ENCODE measurements at regions not wholly inside any gene's neighbourhood (a gene's known extent, or its start where the extent isn't known, plus 50 kb on each side); places are given as distances from the start of the nearest gene placed in this dataset.
A peak's percentile ranks its signal among the peaks of the same experiment; 100 is the strongest.
"Not testable (repeated sequence)": the region's sequence is repeated elsewhere in the genome, so short reads cannot be mapped to it uniquely, and the experiment has no call there.

- no peaks in the 10 kb centered on the region for H3K36me3 ChIP-seq (ENCODE audit: control insufficient read depth in 3 of 3, insufficient read depth in 2 of 3, low read depth in 1 of 3, low read length in 3 of 3)
- no peak overlapping the region for H3K4me3 ChIP-seq (ENCODE audit: low read depth in 1 of 3, low read length in 3 of 3)
- WGBS, 3 donors = 13 to 55% (median 18%) methylated on average over 2 of the region's 2 CpGs
- no peaks in the 10 kb centered on the region for H3K4me1 ChIP-seq (ENCODE audit: control insufficient read depth in 3 of 3, insufficient read depth in 2 of 3, low read depth in 1 of 3, low read length in 2 of 3)
- DNase-seq (peak in 1 of 2 donors; percentile 6), FAIRE-seq (peak; percentile 26)
- peaks cover 0 to 10% of the 10 kb centered on the region in 2 donors for H3K9me3 ChIP-seq (ENCODE audit: control insufficient read depth in 2 of 2, insufficient read depth in 1 of 2, low read depth in 1 of 2, low read length in 1 of 2)
- H3K27me3 ChIP-seq (ENCODE audit: control insufficient read depth in 3 of 3, insufficient read depth in 3 of 3, low read length in 3 of 3) = no peaks in the 10 kb centered on the region
- H3K27ac ChIP-seq (ENCODE audit: low read depth in 1 of 3, low read length in 2 of 3) = no peak overlapping the region
Measured at GRCh38 chr9:78428640-78429039, 131.7 kb downstream of the PSAT1 start.

GRCh38 chr9:78430387-78430786 is 133.5 kb downstream of the PSAT1 start:
- H3K4me3 ChIP-seq (ENCODE audit: low read depth in 1 of 3, low read length in 3 of 3) = no peak overlapping the region
- H3K9me3 ChIP-seq (ENCODE audit: control insufficient read depth in 2 of 2, insufficient read depth in 1 of 2, low read depth in 1 of 2, low read length in 1 of 2) = peaks cover 0 to 10% of the 10 kb centered on the region in 2 donors
- no peaks in the 10 kb centered on the region for H3K36me3 ChIP-seq (ENCODE audit: control insufficient read depth in 3 of 3, insufficient read depth in 2 of 3, low read depth in 1 of 3, low read length in 3 of 3)
- H3K27ac ChIP-seq (ENCODE audit: low read depth in 1 of 3, low read length in 2 of 3) = no peak overlapping the region
- DNase-seq (no peak), FAIRE-seq (no peak)
- no peaks in the 10 kb centered on the region for H3K4me1 ChIP-seq (ENCODE audit: control insufficient read depth in 3 of 3, insufficient read depth in 2 of 3, low read depth in 1 of 3, low read length in 2 of 3)
- no peaks in the 10 kb centered on the region for H3K27me3 ChIP-seq (ENCODE audit: control insufficient read depth in 3 of 3, insufficient read depth in 3 of 3, low read length in 3 of 3)
- 84 to 91% (median 87%) methylated on average over 3 of the region's 3 CpGs for WGBS, 3 donors

GRCh38 chr9:78431039-78431438 is 134.1 kb downstream of the PSAT1 start:
- not testable (repeated sequence) for H3K4me3 ChIP-seq (ENCODE audit: low read depth in 1 of 3, low read length in 3 of 3); H3K36me3 ChIP-seq (ENCODE audit: control insufficient read depth in 3 of 3, insufficient read depth in 2 of 3, low read depth in 1 of 3, low read length in 3 of 3); DNase-seq; H3K9me3 ChIP-seq (ENCODE audit: control insufficient read depth in 2 of 2, insufficient read depth in 1 of 2, low read depth in 1 of 2, low read length in 1 of 2); H3K27me3 ChIP-seq (ENCODE audit: control insufficient read depth in 3 of 3, insufficient read depth in 3 of 3, low read length in 3 of 3); H3K4me1 ChIP-seq (ENCODE audit: control insufficient read depth in 3 of 3, insufficient read depth in 2 of 3, low read depth in 1 of 3, low read length in 2 of 3); H3K27ac ChIP-seq (ENCODE audit: low read depth in 1 of 3, low read length in 2 of 3); FAIRE-seq
- WGBS, 3 donors = 80 to 89% (median 84%) methylated on average over 6 of the region's 6 CpGs

GRCh38 chr9:78436873-78437272 is 139.9 kb downstream of the PSAT1 start:
- Histone ChIP-seq H3K27me3 (ENCODE audit: control insufficient read depth in 3 of 3, insufficient read depth in 3 of 3, low read length in 3 of 3) (peaks cover 0 to 14% (median 4%) of the 10 kb centered on the region in 3 donors), H3K9me3 (ENCODE audit: control insufficient read depth in 2 of 2, insufficient read depth in 1 of 2, low read depth in 1 of 2, low read length in 1 of 2) (no peaks in the 10 kb centered on the region), H3K4me3 (ENCODE audit: low read depth in 1 of 3, low read length in 3 of 3) (no peak overlapping the region), H3K4me1 (ENCODE audit: control insufficient read depth in 3 of 3, insufficient read depth in 2 of 3, low read depth in 1 of 3, low read length in 2 of 3) (no peaks in the 10 kb centered on the region), H3K27ac (ENCODE audit: low read depth in 1 of 3, low read length in 2 of 3) (no peak overlapping the region), H3K36me3 (ENCODE audit: control insufficient read depth in 3 of 3, insufficient read depth in 2 of 3, low read depth in 1 of 3, low read length in 3 of 3) (no peaks in the 10 kb centered on the region)
- FAIRE-seq = no peak
- DNase-seq = no peak
- 56 to 80% (median 57%) methylated on average over 2 of the region's 2 CpGs for WGBS, 3 donors

- Histone ChIP-seq H3K27me3 (ENCODE audit: control insufficient read depth in 3 of 3, insufficient read depth in 3 of 3, low read length in 3 of 3) (peaks cover 0 to 14% (median 4%) of the 10 kb centered on the region in 3 donors), H3K4me3 (ENCODE audit: low read depth in 1 of 3, low read length in 3 of 3) (no peak overlapping the region), H3K4me1 (ENCODE audit: control insufficient read depth in 3 of 3, insufficient read depth in 2 of 3, low read depth in 1 of 3, low read length in 2 of 3) (no peaks in the 10 kb centered on the region), H3K27ac (ENCODE audit: low read depth in 1 of 3, low read length in 2 of 3) (no peak overlapping the region), H3K36me3 (ENCODE audit: control insufficient read depth in 3 of 3, insufficient read depth in 2 of 3, low read depth in 1 of 3, low read length in 3 of 3) (no peaks in the 10 kb centered on the region), H3K9me3 (ENCODE audit: control insufficient read depth in 2 of 2, insufficient read depth in 1 of 2, low read depth in 1 of 2, low read length in 1 of 2) (no peaks in the 10 kb centered on the region)
- FAIRE-seq (no peak), DNase-seq (no peak)
- WGBS, 3 donors = 76 to 85% (median 81%) methylated on average over 2 of the region's 2 CpGs
Measured at GRCh38 chr9:78437296-78437695, 140.4 kb downstream of the PSAT1 start.

- H3K4me1 ChIP-seq (ENCODE audit: control insufficient read depth in 3 of 3, insufficient read depth in 2 of 3, low read depth in 1 of 3, low read length in 2 of 3) = no peaks in the 10 kb centered on the region
- H3K27me3 ChIP-seq (ENCODE audit: control insufficient read depth in 3 of 3, insufficient read depth in 3 of 3, low read length in 3 of 3) = peaks cover 0 to 14% (median 4%) of the 10 kb centered on the region in 3 donors
- FAIRE-seq (no peak), DNase-seq (no peak)
- no peaks in the 10 kb centered on the region for H3K9me3 ChIP-seq (ENCODE audit: control insufficient read depth in 2 of 2, insufficient read depth in 1 of 2, low read depth in 1 of 2, low read length in 1 of 2)
- H3K36me3 ChIP-seq (ENCODE audit: control insufficient read depth in 3 of 3, insufficient read depth in 2 of 3, low read depth in 1 of 3, low read length in 3 of 3) = no peaks in the 10 kb centered on the region
- no peak overlapping the region for H3K27ac ChIP-seq (ENCODE audit: low read depth in 1 of 3, low read length in 2 of 3)
- no peak overlapping the region for H3K4me3 ChIP-seq (ENCODE audit: low read depth in 1 of 3, low read length in 3 of 3)
- 78 to 91% (median 84%) methylated on average over 7 of the region's 7 CpGs for WGBS, 3 donors
Measured at GRCh38 chr9:78437806-78438205, 140.9 kb downstream of the PSAT1 start.

GRCh38 chr9:78438211-78438610 is 141.3 kb downstream of the PSAT1 start:
- H3K27ac ChIP-seq (ENCODE audit: low read depth in 1 of 3, low read length in 2 of 3) = no peak overlapping the region
- 42 to 65% (median 49%) methylated on average over 6 of the region's 6 CpGs for WGBS, 3 donors
- FAIRE-seq (no peak), DNase-seq (no peak)
- H3K27me3 ChIP-seq (ENCODE audit: control insufficient read depth in 3 of 3, insufficient read depth in 3 of 3, low read length in 3 of 3) = peaks cover 0 to 14% (median 4%) of the 10 kb centered on the region in 3 donors
- H3K9me3 ChIP-seq (ENCODE audit: control insufficient read depth in 2 of 2, insufficient read depth in 1 of 2, low read depth in 1 of 2, low read length in 1 of 2) = no peaks in the 10 kb centered on the region
- no peaks in the 10 kb centered on the region for H3K36me3 ChIP-seq (ENCODE audit: control insufficient read depth in 3 of 3, insufficient read depth in 2 of 3, low read depth in 1 of 3, low read length in 3 of 3)
- no peaks in the 10 kb centered on the region for H3K4me1 ChIP-seq (ENCODE audit: control insufficient read depth in 3 of 3, insufficient read depth in 2 of 3, low read depth in 1 of 3, low read length in 2 of 3)
- H3K4me3 ChIP-seq (ENCODE audit: low read depth in 1 of 3, low read length in 3 of 3) = no peak overlapping the region

GRCh38 chr9:78438780-78439179 is 141.9 kb downstream of the PSAT1 start:
- Histone ChIP-seq H3K36me3 (ENCODE audit: control insufficient read depth in 3 of 3, insufficient read depth in 2 of 3, low read depth in 1 of 3, low read length in 3 of 3) (no peaks in the 10 kb centered on the region), H3K27ac (ENCODE audit: low read depth in 1 of 3, low read length in 2 of 3) (no peak overlapping the region), H3K9me3 (ENCODE audit: control insufficient read depth in 2 of 2, insufficient read depth in 1 of 2, low read depth in 1 of 2, low read length in 1 of 2) (no peaks in the 10 kb centered on the region), H3K4me1 (ENCODE audit: control insufficient read depth in 3 of 3, insufficient read depth in 2 of 3, low read depth in 1 of 3, low read length in 2 of 3) (no peaks in the 10 kb centered on the region), H3K4me3 (ENCODE audit: low read depth in 1 of 3, low read length in 3 of 3) (no peak overlapping the region), H3K27me3 (ENCODE audit: control insufficient read depth in 3 of 3, insufficient read depth in 3 of 3, low read length in 3 of 3) (peaks cover 0 to 14% (median 4%) of the 10 kb centered on the region in 3 donors)
- no peak for DNase-seq
- no peak for FAIRE-seq
- 60 to 63% (median 61%) methylated on average over 9 of the region's 9 CpGs for WGBS, 3 donors

- H3K27ac ChIP-seq (ENCODE audit: low read depth in 1 of 3, low read length in 2 of 3) = no peak overlapping the region
- H3K4me1 ChIP-seq (ENCODE audit: control insufficient read depth in 3 of 3, insufficient read depth in 2 of 3, low read depth in 1 of 3, low read length in 2 of 3) = no peaks in the 10 kb centered on the region
- H3K9me3 ChIP-seq (ENCODE audit: control insufficient read depth in 2 of 2, insufficient read depth in 1 of 2, low read depth in 1 of 2, low read length in 1 of 2) = no peaks in the 10 kb centered on the region
- peak; percentile 71 to 81 for DNase-seq
- no peak overlapping the region for H3K4me3 ChIP-seq (ENCODE audit: low read depth in 1 of 3, low read length in 3 of 3)
- no peak for FAIRE-seq
- WGBS, 3 donors = 9 to 13% (median 12%) methylated on average over 23 of the region's 23 CpGs
- H3K27me3 ChIP-seq (ENCODE audit: control insufficient read depth in 3 of 3, insufficient read depth in 3 of 3, low read length in 3 of 3) = peaks cover 0 to 14% (median 4%) of the 10 kb centered on the region in 3 donors
- no peaks in the 10 kb centered on the region for H3K36me3 ChIP-seq (ENCODE audit: control insufficient read depth in 3 of 3, insufficient read depth in 2 of 3, low read depth in 1 of 3, low read length in 3 of 3)
Measured at GRCh38 chr9:78439190-78439865, 142.4 kb downstream of the PSAT1 start.

All from small intestine (tissue), 7 donors.